ENCODE measurements at regions not wholly inside any gene's neighbourhood (a gene's known extent, or its start where the extent isn't known, plus 50 kb on each side); places are given as distances from the start of the nearest gene placed in this dataset.
"Not testable (repeated sequence)": the region's sequence is repeated elsewhere in the genome, so short reads cannot be mapped to it uniquely, and the experiment has no call there.

DNA sequence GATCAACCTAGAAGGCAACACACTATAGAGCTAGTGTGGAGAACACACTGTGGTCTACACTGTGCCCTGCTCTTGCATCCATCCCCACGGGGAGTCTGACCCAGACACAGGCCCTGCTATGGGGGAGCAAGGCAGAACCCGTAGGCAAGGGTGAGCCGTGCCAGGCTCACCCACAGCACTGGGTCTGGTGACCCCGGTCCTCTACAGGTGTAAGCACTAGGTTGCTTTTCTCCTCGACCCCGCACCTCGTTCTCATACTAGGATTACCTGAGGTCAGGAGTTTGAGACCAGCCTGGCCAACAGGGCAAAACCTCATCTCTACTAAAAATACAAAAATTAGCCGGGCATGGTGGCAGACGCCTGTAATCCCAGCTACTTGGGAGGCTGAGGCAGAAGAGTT is 286.0 kb downstream of the GOLGA6L6 start:
- not testable (repeated sequence) for H3K36me3 ChIP-seq (ENCODE audit: control insufficient read depth, insufficient read depth, low read length); H3K27me3 Mint-ChIP-seq; H3K27ac Mint-ChIP-seq; H3K4me3 Mint-ChIP-seq; H3K4me1 Mint-ChIP-seq; H3K36me3 Mint-ChIP-seq; H3K4me3 ChIP-seq (ENCODE audit: low read depth, low read length); H3K27ac ChIP-seq (ENCODE audit: insufficient read depth, low read length, poor library complexity, severe bottlenecking); H3K27me3 ChIP-seq (ENCODE audit: control insufficient read depth, insufficient read depth, low read length); H3K9me3 ChIP-seq (ENCODE audit: control insufficient read depth in 2 of 2, low read length in 2 of 2); H3K9me3 Mint-ChIP-seq; H3K4me1 ChIP-seq (ENCODE audit: control insufficient read depth, insufficient read depth, low read length, poor library complexity, severe bottlenecking); DNase-seq
- peak in 1 of 2 donors; percentile 14 for ATAC-seq (ENCODE audit: low read depth in 2 of 2)

DNA sequence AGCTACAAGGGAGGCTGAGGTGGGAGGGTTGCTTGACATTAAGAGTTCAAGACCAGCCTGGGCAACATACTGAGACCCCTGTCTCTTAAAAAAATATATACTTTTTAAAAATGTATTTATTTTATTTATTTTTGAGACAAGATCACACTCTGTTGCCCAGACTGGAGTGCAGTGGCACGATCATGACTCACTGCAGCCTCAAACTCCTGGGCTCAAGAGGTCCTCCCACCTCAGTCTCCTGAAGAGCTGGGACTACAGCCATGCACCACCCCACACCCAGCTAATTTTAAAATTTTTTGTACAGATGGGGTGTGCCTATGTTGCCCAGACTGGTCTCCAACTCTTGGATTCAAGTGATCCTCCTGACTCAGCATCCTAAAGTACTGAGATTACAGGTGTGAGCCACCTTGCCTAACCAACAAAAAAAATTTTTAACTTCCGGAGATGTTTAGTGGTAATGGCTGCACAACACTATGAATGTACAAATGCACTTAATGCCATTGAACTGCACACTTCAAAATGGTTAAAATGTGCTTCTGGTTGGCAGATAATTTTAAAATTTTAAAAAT is 288.5 kb downstream of the GOLGA6L6 start:
- not testable (repeated sequence) for H3K36me3 ChIP-seq (ENCODE audit: control insufficient read depth, insufficient read depth, low read length); H3K4me3 Mint-ChIP-seq; H3K9me3 ChIP-seq (ENCODE audit: control insufficient read depth in 2 of 2, low read length in 2 of 2); H3K27ac ChIP-seq (ENCODE audit: insufficient read depth, low read length, poor library complexity, severe bottlenecking); H3K27me3 ChIP-seq (ENCODE audit: control insufficient read depth, insufficient read depth, low read length); H3K9me3 Mint-ChIP-seq; H3K27ac Mint-ChIP-seq; ATAC-seq (ENCODE audit: low read depth in 2 of 2); DNase-seq; H3K4me1 Mint-ChIP-seq; H3K27me3 Mint-ChIP-seq; H3K4me3 ChIP-seq (ENCODE audit: low read depth, low read length); H3K36me3 Mint-ChIP-seq; H3K4me1 ChIP-seq (ENCODE audit: control insufficient read depth, insufficient read depth, low read length, poor library complexity, severe bottlenecking)

- H3K9me3 ChIP-seq (ENCODE audit: control insufficient read depth in 2 of 2, low read length in 2 of 2); DNase-seq; H3K9me3 Mint-ChIP-seq; H3K36me3 Mint-ChIP-seq; H3K4me3 ChIP-seq (ENCODE audit: low read depth, low read length); H3K36me3 ChIP-seq (ENCODE audit: control insufficient read depth, insufficient read depth, low read length); H3K27me3 ChIP-seq (ENCODE audit: control insufficient read depth, insufficient read depth, low read length); ATAC-seq (ENCODE audit: low read depth in 2 of 2); H3K27ac ChIP-seq (ENCODE audit: insufficient read depth, low read length, poor library complexity, severe bottlenecking); H3K4me1 Mint-ChIP-seq; H3K27me3 Mint-ChIP-seq; H3K27ac Mint-ChIP-seq; H3K4me3 Mint-ChIP-seq; H3K4me1 ChIP-seq (ENCODE audit: control insufficient read depth, insufficient read depth, low read length, poor library complexity, severe bottlenecking): not testable (repeated sequence)
These were observed 289.6 kb downstream of the GOLGA6L6 start for GRCh38 chr15:20252040-20252439.

DNA sequence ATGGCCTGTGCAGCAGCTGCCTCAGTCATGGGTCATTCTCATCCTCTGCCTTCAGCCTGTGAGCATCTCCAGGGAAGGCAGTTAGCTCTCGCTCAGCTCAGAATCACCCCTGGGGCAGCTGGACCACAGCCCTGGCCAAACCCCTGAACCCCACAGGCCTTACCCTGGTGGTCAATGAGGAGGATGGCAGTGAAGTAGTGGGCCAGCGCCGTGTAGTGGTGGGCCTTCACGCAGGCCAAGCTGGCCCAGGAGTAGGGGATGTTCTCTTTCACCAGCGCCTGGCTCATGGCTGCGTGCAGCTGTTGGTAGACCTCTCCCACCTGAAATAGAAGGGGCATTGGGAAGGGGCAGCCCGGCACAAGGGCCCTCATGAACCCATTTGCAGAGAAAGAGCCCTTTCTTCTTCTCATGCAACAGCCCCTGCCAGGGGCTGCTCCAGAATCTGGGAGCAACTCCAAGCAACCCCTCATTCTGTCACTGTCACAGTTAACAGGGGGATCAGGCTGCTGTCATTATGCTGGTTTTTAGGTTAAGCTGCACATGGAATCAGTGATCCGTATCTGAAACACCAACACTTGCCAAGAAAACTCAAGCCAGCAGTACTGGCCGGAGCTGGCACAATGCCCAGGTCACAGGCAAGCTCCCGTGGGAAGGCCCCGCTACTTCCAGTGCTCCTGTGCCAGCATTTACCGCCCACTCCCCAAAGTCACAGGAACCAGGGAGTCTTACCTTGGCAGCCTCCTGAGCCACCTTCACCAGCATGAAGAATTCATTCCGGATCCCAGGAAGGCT is 290.2 kb downstream of the GOLGA6L6 start:
- H3K4me1 ChIP-seq (ENCODE audit: control insufficient read depth, insufficient read depth, low read length, poor library complexity, severe bottlenecking); H3K4me3 ChIP-seq (ENCODE audit: low read depth, low read length); H3K36me3 Mint-ChIP-seq; H3K27me3 Mint-ChIP-seq; H3K9me3 Mint-ChIP-seq; H3K27ac ChIP-seq (ENCODE audit: insufficient read depth, low read length, poor library complexity, severe bottlenecking); H3K36me3 ChIP-seq (ENCODE audit: control insufficient read depth, insufficient read depth, low read length); H3K27me3 ChIP-seq (ENCODE audit: control insufficient read depth, insufficient read depth, low read length); H3K4me1 Mint-ChIP-seq; H3K27ac Mint-ChIP-seq; H3K4me3 Mint-ChIP-seq; ATAC-seq (ENCODE audit: low read depth in 2 of 2); H3K9me3 ChIP-seq (ENCODE audit: control insufficient read depth in 2 of 2, low read length in 2 of 2); DNase-seq: not testable (repeated sequence)

DNA sequence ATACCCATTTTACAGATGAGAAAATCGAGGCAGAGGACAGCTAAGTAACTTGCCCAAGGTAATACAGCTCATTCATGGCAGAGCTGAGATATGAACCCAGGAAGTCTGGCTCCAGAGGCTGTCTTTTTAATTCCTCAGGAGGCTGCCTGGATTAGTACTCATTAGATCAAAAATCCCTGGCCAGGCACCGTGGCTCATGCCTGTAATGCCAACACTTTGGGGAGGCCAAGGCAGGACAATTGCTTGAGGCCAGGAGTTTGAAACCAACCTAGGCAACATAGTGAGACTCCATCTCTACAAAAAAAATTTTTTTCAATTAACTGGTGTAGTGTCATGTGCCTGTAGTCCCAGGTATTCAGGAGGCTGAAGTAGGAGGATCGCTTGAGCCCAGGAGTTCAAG is 291.4 kb downstream of the GOLGA6L6 start:
- DNase-seq; H3K4me3 ChIP-seq (ENCODE audit: low read depth, low read length); H3K27me3 ChIP-seq (ENCODE audit: control insufficient read depth, insufficient read depth, low read length); H3K9me3 Mint-ChIP-seq; H3K4me1 Mint-ChIP-seq; H3K4me1 ChIP-seq (ENCODE audit: control insufficient read depth, insufficient read depth, low read length, poor library complexity, severe bottlenecking); H3K9me3 ChIP-seq (ENCODE audit: control insufficient read depth in 2 of 2, low read length in 2 of 2); H3K27ac ChIP-seq (ENCODE audit: insufficient read depth, low read length, poor library complexity, severe bottlenecking); H3K27ac Mint-ChIP-seq; H3K36me3 Mint-ChIP-seq; H3K27me3 Mint-ChIP-seq; H3K36me3 ChIP-seq (ENCODE audit: control insufficient read depth, insufficient read depth, low read length); ATAC-seq (ENCODE audit: low read depth in 2 of 2); H3K4me3 Mint-ChIP-seq: not testable (repeated sequence)

GRCh38 chr15:20249677-20249970 is 292.0 kb downstream of the GOLGA6L6 start:
- H3K4me1 Mint-ChIP-seq; H3K9me3 Mint-ChIP-seq; H3K36me3 ChIP-seq (ENCODE audit: control insufficient read depth, insufficient read depth, low read length); H3K27ac Mint-ChIP-seq; H3K27ac ChIP-seq (ENCODE audit: insufficient read depth, low read length, poor library complexity, severe bottlenecking); H3K9me3 ChIP-seq (ENCODE audit: control insufficient read depth in 2 of 2, low read length in 2 of 2); H3K27me3 Mint-ChIP-seq; H3K27me3 ChIP-seq (ENCODE audit: control insufficient read depth, insufficient read depth, low read length); H3K36me3 Mint-ChIP-seq; ATAC-seq (ENCODE audit: low read depth in 2 of 2); H3K4me3 ChIP-seq (ENCODE audit: low read depth, low read length); H3K4me3 Mint-ChIP-seq; H3K4me1 ChIP-seq (ENCODE audit: control insufficient read depth, insufficient read depth, low read length, poor library complexity, severe bottlenecking); DNase-seq: not testable (repeated sequence)

DNA sequence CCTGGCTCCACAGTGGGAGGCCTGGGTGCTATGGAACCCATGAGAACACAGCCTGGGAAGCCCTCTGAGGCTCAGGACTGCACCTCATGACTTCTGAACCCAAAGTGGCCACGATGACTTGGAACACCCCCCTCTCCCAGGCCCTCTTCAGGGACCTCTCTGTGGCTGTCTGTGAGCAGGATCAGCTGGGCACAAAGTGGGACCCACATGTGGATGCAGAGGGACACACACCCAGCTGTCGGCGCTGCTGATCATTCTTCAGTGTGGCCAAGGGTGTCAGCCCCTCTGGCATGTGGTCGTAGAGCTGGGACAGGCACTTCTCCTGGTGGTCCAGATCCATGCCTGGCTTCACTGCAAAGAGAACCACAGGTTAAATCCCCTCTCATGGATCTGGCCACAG is 293.2 kb downstream of the GOLGA6L6 start:
- not testable (repeated sequence) for H3K36me3 Mint-ChIP-seq; ATAC-seq (ENCODE audit: low read depth in 2 of 2); H3K9me3 Mint-ChIP-seq; H3K27ac Mint-ChIP-seq; H3K9me3 ChIP-seq (ENCODE audit: control insufficient read depth in 2 of 2, low read length in 2 of 2); H3K36me3 ChIP-seq (ENCODE audit: control insufficient read depth, insufficient read depth, low read length); H3K4me1 Mint-ChIP-seq; H3K4me3 ChIP-seq (ENCODE audit: low read depth, low read length); DNase-seq; H3K27ac ChIP-seq (ENCODE audit: insufficient read depth, low read length, poor library complexity, severe bottlenecking); H3K4me1 ChIP-seq (ENCODE audit: control insufficient read depth, insufficient read depth, low read length, poor library complexity, severe bottlenecking); H3K27me3 ChIP-seq (ENCODE audit: control insufficient read depth, insufficient read depth, low read length); H3K27me3 Mint-ChIP-seq; H3K4me3 Mint-ChIP-seq

DNA sequence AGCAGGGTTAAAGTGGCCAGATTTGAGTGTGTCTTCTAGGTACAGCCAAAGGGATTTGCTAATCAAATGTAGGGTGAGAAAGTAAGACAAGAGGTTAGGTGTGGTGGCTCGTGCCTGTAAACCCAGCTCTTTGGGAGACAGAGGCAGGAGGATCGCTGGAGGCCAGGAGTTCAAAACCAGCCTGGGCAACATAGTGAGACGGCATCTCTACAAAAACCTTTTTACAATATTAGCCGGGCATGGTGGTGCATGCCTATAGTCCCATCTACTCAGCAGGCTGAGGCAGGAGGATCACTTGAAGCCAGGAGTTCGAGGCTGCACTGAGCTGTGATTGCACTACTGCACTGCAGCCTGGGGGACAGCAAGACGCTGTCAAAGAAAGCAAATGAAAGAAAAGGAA is 294.5 kb downstream of the GOLGA6L6 start:
- H3K4me1 Mint-ChIP-seq; H3K9me3 Mint-ChIP-seq; H3K4me1 ChIP-seq (ENCODE audit: control insufficient read depth, insufficient read depth, low read length, poor library complexity, severe bottlenecking); DNase-seq; H3K9me3 ChIP-seq (ENCODE audit: control insufficient read depth in 2 of 2, low read length in 2 of 2); H3K27ac ChIP-seq (ENCODE audit: insufficient read depth, low read length, poor library complexity, severe bottlenecking); H3K36me3 Mint-ChIP-seq; H3K36me3 ChIP-seq (ENCODE audit: control insufficient read depth, insufficient read depth, low read length); H3K27ac Mint-ChIP-seq; H3K4me3 ChIP-seq (ENCODE audit: low read depth, low read length); H3K27me3 ChIP-seq (ENCODE audit: control insufficient read depth, insufficient read depth, low read length); H3K4me3 Mint-ChIP-seq; ATAC-seq (ENCODE audit: low read depth in 2 of 2); H3K27me3 Mint-ChIP-seq: not testable (repeated sequence)
